ENCODE measurements at regions not wholly inside any gene's neighbourhood (a gene's known extent, or its start where the extent isn't known, plus 50 kb on each side); places are given as distances from the start of the nearest gene placed in this dataset.
A peak's percentile ranks its signal among the peaks of the same experiment; 100 is the strongest.
"Not testable (repeated sequence)": the region's sequence is repeated elsewhere in the genome, so short reads cannot be mapped to it uniquely, and the experiment has no call there.

DNA sequence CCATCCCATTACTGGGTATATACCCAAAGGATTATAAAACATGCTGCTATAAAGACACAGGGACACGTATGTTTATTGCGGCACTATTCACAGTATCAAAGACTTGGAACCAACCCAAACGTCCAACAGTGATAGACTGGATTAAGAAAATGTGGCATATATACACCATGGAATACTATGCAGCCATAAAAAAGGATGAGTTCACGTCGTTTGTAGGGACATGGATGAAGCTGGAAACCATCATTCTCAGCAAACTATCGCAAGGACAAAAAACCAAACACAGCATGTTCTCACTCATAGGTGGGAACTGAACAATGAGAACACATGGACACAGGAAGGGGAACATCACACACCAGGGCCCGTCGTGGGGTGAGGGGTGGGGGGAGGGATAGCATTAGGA, 106.1 kb downstream of the CHD1L start:
- not testable (repeated sequence) for H3K4me3 Mint-ChIP-seq; DNase-seq; H3K4me1 Mint-ChIP-seq; H3K27ac Mint-ChIP-seq; ATAC-seq; H3K9me3 Mint-ChIP-seq; H3K36me3 Mint-ChIP-seq (ENCODE audit: low read depth)
- peaks cover 36% of the 10 kb centered on the region for H3K27me3 Mint-ChIP-seq

DNA sequence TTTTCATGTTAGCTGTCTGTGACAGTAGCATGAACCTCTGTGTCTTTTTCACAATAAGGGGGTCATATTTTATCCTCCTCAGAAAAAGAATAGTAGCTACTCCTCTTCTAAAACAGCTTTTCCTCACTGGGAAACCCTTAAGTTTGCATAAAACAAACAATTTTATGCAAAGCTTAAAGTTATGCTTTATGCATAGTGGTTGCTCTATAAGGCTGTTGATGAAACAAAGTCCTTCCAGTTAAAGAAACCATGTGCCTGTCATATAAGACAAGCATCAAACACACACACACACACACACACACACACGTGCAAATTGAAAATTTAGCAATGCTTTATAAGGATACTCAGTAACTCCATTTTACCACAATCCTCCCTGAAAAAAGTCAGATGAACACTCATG, 107.0 kb downstream of the CHD1L start:
- H3K9me3 Mint-ChIP-seq, result no peaks in the 10 kb centered on the region
- no peaks in the 10 kb centered on the region for H3K4me1 Mint-ChIP-seq
- no peak overlapping the region for H3K4me3 Mint-ChIP-seq
- no peak overlapping the region for H3K27ac Mint-ChIP-seq
- no peak for DNase-seq
- no peak for ATAC-seq
- peaks cover 31% of the 10 kb centered on the region for H3K27me3 Mint-ChIP-seq
- no peaks in the 10 kb centered on the region for H3K36me3 Mint-ChIP-seq (ENCODE audit: low read depth)

DNA sequence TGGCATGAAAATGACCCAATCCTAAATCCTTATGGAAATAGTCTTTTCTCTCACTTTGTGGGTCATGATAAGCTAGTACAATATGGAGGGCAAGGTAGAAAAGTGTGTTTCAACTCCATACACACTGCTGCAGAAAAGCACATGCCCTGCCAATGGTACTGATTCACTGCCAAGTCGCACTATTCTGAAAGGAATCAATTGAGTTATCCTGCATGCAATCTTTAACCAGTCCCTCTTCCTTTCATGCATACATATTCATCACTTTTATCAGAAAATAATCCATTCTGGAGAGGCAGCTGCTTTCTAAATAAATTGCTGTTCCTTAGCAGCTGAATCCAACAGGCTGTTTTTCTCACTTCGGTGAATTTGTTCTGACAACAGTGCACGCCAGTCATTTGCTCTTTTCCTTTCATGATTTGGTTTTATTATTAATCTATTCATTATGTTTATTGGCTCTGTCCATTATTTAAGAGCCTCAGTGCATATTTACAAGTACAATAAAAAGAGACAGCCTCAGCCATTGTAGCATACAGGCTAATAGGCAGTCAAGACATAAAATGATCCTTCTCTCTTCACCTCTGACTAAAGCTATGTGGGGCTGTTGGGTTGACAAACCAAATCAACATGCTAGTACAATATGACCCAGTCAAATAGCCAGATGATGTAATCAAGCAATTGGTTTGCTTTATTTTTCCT, 108.8 kb downstream of the CHD1L start:
- no peak overlapping the region for H3K4me3 Mint-ChIP-seq
- no peak overlapping the region for H3K27ac Mint-ChIP-seq
- H3K9me3 Mint-ChIP-seq, result no peaks in the 10 kb centered on the region
- ATAC-seq (no peak), DNase-seq (no peak)
- H3K27me3 Mint-ChIP-seq, result peaks cover 17% of the 10 kb centered on the region
- H3K4me1 Mint-ChIP-seq, result no peaks in the 10 kb centered on the region
- no peaks in the 10 kb centered on the region for H3K36me3 Mint-ChIP-seq (ENCODE audit: low read depth)

DNA sequence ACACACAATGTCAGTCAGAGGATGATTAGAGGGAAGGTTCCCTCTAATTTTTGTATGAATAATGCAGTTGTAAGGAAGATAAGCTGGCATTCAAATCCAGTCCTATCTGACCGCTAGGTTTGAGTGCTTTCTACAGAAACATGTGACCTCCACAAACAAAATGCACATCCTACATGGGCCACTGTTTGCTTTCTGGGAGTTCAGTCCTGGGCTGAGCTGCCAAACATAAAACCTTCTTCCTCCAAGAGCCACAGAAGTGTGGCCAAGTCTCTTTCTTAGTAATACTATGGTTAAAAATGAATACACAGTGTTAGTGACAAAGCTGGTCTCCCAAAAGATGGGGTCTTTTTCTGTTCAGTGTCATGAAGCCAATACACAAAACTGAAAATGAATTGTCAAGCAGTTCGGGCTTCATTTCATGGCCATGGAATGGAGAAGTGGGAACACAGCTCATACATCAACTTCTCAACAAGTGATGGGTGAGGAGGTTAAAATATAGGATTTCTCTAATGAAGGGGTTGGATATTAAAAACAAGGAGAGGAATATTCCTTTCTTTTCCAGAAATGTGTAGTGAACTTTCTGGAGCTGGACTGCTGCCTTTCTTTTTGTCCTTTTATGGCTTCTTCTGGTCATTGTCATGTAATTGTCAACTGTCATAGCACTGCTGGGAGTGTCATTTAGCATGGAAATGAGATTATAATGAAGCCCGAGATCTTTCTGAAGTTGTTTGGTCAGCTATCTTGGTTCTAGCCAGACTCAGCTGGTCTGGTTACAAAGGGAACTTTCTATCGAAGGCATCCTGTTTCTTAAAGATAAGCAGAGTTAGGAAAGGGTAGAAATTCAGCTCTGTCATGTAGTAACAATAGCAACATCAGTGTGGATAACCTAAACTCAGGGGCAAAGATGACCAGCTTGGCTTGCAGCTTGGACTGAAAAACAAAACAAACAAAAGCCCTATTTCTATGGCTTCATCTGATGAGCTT, 135.1 kb downstream of the CHD1L start:
- H3K4me1 Mint-ChIP-seq, result no peaks in the 10 kb centered on the region
- H3K4me3 Mint-ChIP-seq, result no peak overlapping the region
- H3K9me3 Mint-ChIP-seq, result no peaks in the 10 kb centered on the region
- H3K36me3 Mint-ChIP-seq (ENCODE audit: low read depth), result no peaks in the 10 kb centered on the region
- no peak for ATAC-seq
- H3K27ac Mint-ChIP-seq, result no peak overlapping the region
- peaks cover 9% of the 10 kb centered on the region for H3K27me3 Mint-ChIP-seq
- DNase-seq, result no peak

DNA sequence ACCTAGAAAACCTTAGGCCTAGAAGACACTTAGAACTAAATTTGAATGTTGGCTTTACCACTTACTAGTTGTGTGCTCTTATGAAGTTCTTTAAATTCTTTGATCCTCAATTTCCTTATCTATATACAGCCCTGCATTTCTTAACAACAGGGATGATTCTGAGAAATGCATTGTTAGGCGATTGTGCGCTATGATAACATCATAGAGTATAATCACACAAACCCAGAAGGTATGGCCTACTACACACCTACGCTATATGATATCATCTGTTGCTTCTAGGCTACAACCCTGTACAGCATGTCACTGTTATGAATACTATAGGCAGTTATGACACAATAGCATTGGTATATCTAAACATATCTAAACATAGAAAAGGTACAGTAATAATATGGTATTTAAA, 137.4 kb downstream of the CHD1L start:
- Mint-ChIP-seq H3K27me3 (peaks cover 6% of the 10 kb centered on the region), H3K4me1 (no peaks in the 10 kb centered on the region), H3K9me3 (no peaks in the 10 kb centered on the region), H3K4me3 (no peak overlapping the region), H3K36me3 (ENCODE audit: low read depth) (no peaks in the 10 kb centered on the region), H3K27ac (no peak overlapping the region)
- no peak for DNase-seq
- no peak for ATAC-seq

DNA sequence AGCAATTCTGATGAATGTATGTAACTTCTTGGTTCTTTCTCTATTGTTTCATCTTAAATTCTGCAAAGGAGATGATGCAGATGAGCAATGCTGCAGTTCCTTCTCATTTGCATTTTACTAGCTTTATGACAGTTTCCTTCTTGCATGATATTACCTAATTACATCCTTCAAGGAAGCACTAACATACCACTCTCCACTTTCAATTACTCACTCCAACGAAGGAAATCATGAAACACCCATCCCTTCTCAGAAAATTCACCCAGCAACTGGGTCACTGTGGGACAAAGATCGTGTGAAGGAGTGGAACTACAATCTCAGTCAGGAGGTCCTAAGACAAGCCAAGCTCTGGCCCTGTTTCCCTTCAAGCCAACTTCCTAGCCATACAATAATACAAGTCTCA, 142.3 kb downstream of the CHD1L start:
- Mint-ChIP-seq H3K4me1 (no peaks in the 10 kb centered on the region), H3K27ac (no peak overlapping the region), H3K27me3 (peaks cover 19% of the 10 kb centered on the region), H3K36me3 (ENCODE audit: low read depth) (no peaks in the 10 kb centered on the region), H3K9me3 (no peaks in the 10 kb centered on the region), H3K4me3 (no peak overlapping the region)
- ATAC-seq (no peak), DNase-seq (no peak)

DNA sequence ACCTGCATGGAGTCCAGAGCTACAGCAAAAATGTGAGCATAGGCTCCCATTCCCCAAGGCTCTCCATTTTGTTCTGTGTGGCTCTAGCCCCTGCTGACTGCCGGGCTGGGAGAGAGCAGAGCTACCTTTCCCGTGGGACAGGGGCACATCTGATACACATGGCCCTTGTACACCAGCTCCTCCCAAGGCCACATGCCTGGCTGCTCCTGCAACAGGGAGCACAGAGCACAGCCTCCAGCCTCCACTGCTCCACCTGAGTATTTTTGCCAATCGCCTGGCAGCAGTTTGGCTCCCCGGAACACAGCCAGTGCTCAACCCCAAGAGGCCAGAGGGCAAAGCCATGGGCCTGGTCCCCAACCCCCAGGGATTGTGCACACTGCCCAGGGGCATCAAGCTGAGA, 146.5 kb downstream of the CHD1L start:
- DNase-seq, result no peak
- no peak for ATAC-seq
- Mint-ChIP-seq H3K9me3 (no peaks in the 10 kb centered on the region), H3K27ac (no peak overlapping the region), H3K4me3 (no peak overlapping the region), H3K4me1 (no peaks in the 10 kb centered on the region), H3K27me3 (peaks cover 36% of the 10 kb centered on the region), H3K36me3 (ENCODE audit: low read depth) (no peaks in the 10 kb centered on the region)

DNA sequence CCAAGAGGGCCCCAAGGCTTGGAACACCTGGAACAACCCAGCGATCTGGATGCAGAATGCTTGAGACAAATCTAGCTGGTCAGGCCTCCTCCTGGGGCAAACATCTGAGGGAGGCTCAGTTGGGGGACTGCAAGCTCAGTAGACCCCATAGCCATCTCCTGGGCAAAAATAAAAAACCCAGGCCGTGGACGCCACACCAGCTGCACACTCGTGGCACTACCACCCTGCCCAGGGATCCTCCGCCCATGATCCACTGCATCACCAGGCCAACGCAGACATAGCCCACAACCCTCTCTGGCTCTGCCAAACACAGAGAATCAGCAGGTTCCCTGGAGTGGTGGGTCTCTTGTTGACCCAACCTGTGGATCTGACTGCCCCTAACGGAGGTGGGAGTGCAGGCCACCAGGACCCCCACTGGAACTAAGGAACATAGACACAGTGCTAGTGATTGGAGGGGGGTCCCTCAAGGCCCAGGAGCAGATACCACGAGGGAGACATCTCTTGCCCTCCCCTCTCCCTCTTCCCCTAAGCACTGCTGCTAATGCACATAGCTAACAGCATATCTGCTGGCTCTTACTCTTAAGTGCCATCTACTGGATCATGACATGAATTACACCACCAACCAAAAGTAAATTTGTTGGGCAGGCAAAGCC, 147.2 kb downstream of the CHD1L start:
- Mint-ChIP-seq H3K27me3 (peaks cover 36% of the 10 kb centered on the region), H3K27ac (no peak overlapping the region), H3K36me3 (ENCODE audit: low read depth) (no peaks in the 10 kb centered on the region), H3K4me3 (no peak overlapping the region), H3K9me3 (no peaks in the 10 kb centered on the region), H3K4me1 (no peaks in the 10 kb centered on the region)
- peak; percentile 24 for ATAC-seq
- DNase-seq, result no peak

DNA sequence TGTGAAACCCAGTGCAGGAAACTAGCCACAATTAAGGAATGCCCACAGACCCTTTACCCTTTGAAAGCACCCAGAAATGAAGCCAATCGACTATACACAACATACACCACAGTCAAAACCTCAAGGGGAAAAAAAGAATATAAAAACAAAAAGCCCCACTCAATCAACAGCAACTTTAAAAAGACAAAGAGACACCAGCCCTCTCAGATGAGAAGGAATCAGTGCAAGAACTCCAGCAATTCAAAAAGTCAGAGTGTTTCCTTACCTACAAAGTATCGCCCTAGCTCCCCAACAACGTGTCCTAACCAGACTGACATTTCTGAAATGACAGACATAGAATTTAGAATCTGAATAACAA, 147.7 kb downstream of the CHD1L start:
- Mint-ChIP-seq H3K4me1 (no peaks in the 10 kb centered on the region), H3K36me3 (ENCODE audit: low read depth) (no peaks in the 10 kb centered on the region), H3K9me3 (no peaks in the 10 kb centered on the region), H3K4me3 (no peak overlapping the region), H3K27ac (no peak overlapping the region), H3K27me3 (peaks cover 32% of the 10 kb centered on the region)
- DNase-seq (no peak), ATAC-seq (no peak)

DNA sequence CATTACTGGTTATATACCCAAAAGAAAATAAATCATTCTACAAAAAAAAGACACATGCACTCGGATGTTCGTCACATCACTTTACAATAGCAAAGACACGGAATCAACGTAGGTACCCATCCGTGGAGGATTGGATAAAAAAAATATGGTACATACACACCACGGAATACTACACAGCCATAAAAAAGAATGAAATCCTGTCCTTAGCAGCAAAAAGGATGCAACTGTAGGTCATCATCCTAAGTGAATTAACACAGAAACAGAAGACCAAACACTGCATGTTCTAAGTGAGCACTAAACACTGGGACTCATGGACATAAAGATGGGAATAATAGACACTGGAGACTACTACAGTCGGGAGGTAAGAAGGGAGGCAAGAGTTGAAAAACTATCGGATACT, 148.6 kb downstream of the CHD1L start:
- H3K9me3 Mint-ChIP-seq, result no peaks in the 10 kb centered on the region
- H3K4me3 Mint-ChIP-seq, result no peak overlapping the region
- H3K27ac Mint-ChIP-seq, result no peak overlapping the region
- peaks cover 28% of the 10 kb centered on the region for H3K27me3 Mint-ChIP-seq
- DNase-seq, result no peak
- H3K4me1 Mint-ChIP-seq, result no peaks in the 10 kb centered on the region
- no peaks in the 10 kb centered on the region for H3K36me3 Mint-ChIP-seq (ENCODE audit: low read depth)
- ATAC-seq, result no peak

DNA sequence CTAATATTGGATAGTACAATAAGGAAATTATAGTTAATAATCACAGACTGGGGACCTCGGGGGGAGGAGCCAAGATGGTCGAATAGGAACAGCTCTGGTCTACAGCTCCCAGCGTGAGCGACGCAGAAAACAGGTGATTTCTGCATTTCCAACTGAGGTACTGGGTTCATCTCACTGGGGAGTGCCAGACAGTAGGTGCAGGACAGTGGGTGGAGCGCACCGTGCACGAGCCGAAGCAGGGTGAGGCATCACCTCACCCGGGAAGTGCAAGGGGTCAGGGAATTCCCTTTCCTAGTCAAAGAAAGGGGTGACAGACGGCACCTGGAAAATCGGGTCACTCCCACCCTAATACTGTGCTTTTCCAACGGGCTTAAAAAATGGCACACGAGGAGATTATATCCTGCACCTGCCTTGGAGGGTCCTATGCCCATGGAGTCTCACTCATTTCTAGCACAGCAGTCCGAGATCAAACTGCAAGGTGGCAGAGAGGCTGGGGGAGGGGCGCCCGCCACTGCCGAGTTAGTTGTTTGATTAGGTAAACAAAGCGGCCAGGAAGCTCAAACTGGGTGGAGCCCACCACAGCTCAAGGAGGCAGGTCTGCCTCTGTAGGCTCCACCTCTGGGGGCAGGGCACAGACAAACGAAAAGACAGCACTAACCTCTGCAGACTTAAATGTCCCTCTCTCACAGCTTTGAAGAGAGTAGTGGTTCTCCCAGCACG, 138.8 kb upstream of the BCL9 start:
- not testable (repeated sequence) for H3K4me1 Mint-ChIP-seq; H3K27ac Mint-ChIP-seq; ATAC-seq; H3K4me3 Mint-ChIP-seq; DNase-seq; H3K36me3 Mint-ChIP-seq (ENCODE audit: low read depth); H3K9me3 Mint-ChIP-seq
- H3K27me3 Mint-ChIP-seq, result peaks cover 26% of the 10 kb centered on the region

DNA sequence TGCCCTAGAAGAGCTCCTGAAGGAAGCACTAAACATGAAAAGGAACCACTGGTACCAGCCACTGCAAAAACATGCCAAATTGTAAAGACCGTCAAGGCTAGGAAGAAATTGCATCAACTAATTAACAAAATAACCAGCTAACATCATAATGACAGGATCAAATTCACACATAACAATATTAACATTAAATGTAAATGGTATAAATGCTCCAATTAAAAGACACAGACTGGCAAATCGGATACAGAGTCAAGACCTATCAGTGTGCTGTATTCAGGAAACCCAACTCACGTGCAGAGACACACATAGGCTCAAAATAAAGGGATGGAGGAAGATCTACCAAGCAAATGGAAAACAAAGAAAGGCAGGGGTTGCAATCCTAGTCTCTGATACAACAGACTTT, 137.0 kb upstream of the BCL9 start:
- not testable (repeated sequence) for H3K4me1 Mint-ChIP-seq; DNase-seq; H3K9me3 Mint-ChIP-seq; H3K4me3 Mint-ChIP-seq; ATAC-seq; H3K36me3 Mint-ChIP-seq (ENCODE audit: low read depth); H3K27ac Mint-ChIP-seq
- peaks cover 21% of the 10 kb centered on the region for H3K27me3 Mint-ChIP-seq

DNA sequence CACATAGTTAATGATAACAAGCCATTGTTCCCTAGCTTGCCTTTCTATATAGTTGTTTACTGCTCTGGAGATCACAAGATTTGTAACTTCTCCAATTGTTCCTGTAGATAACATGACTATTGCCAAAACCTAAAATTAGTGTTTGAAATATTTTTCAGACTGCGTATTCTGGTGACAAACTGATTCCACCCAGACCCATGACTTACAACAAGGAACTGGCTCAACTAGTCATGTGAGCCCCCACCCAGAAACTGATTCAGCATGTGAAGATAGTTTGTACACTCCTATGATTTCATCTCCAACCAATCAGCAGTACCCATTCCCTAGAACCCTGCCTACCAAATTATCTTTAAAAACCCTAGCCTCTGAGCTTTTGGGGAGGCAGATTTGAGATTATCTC, 131.4 kb upstream of the BCL9 start:
- peaks cover 8% of the 10 kb centered on the region for H3K9me3 Mint-ChIP-seq

DNA sequence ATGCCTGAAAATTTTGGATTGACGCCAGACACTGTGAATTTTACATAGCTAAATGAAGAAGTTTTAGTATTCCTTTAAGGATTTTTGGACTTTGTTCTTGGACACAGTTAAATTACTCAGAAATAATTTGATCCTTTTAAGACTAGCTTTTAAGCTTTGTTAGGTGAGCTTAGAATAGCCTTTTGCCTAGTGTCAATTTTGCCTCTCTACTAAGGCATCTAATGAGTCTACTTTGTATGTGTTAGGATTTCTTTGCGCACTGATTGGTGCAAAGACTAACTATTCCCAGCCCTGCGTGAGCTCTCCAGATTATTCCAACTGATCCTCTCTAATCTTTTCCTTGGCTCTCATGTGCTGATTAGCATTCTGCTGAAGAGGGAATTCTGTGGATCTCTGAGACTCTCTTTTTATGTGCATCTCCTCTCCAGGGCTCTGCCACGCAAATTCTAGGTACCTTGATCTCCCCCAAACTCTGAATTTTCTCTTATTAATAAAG, 128.1 kb upstream of the BCL9 start:
- Mint-ChIP-seq H3K9me3 (peaks cover 8% of the 10 kb centered on the region), H3K36me3 (ENCODE audit: low read depth) (no peaks in the 10 kb centered on the region), H3K27me3 (peaks cover 26% of the 10 kb centered on the region), H3K4me1 (no peaks in the 10 kb centered on the region), H3K27ac (no peak overlapping the region), H3K4me3 (no peak overlapping the region)
- DNase-seq (no peak), ATAC-seq (no peak)

More for the DNA sequence above, 131.4 kb upstream of the BCL9 start:
- H3K27me3 Mint-ChIP-seq, result peaks cover 11% of the 10 kb centered on the region
- H3K4me3 Mint-ChIP-seq, result no peak overlapping the region
- no peak for DNase-seq
- H3K4me1 Mint-ChIP-seq, result no peaks in the 10 kb centered on the region
- no peak for ATAC-seq
- H3K36me3 Mint-ChIP-seq (ENCODE audit: low read depth), result no peaks in the 10 kb centered on the region
- no peak overlapping the region for H3K27ac Mint-ChIP-seq

Data from activated naive CD8-positive, alpha-beta T cell treated with anti-CD3 and anti-CD28 coated beads, Interleukin-2, amount 50 U/mL, for 24 hours (primary cell).